GM23338 (cell line): ENCODE measurements at regions not wholly inside any gene's neighbourhood (a gene's known extent, or its start where the extent isn't known, plus 50 kb on each side); places are given as distances from the start of the nearest gene placed in this dataset.
A peak's percentile ranks its signal among the peaks of the same experiment; 100 is the strongest.

ENCODE experiments used
- ATAC-seq: fragments of 200-7000 bp; cut with Tn5 transposase; 3 replicates; pipeline ENCODE4 v1.9.1; 2020
- DNase-seq: peaks from one replicate; pipeline ENCODE4 v3.0.0-alpha.2; 2015; ENCODE audit warnings: low spot score
- H2AFZ ChIP-seq: fragments of 200-600 bp; sonication (generic); 2 replicates; pipeline ENCODE4 v1.8.0; 2016; ENCODE audit warnings: antibody characterized with exemption, mild to moderate bottlenecking, moderate library complexity
- H3F3A ChIP-seq: fragments of 200-600 bp; sonication (generic); replicated peaks from 2 replicates; pipeline ENCODE4 v1.8.0; 2017; ENCODE audit warnings: antibody characterized with exemption, mixed run types, low read depth
- H3K27ac ChIP-seq: fragments of 200-600 bp; sonication (generic); 2 replicates; pipeline ENCODE4 v1.6.1; 2016; ENCODE audit warnings: low read depth
- H3K27me3 ChIP-seq: fragments of 200-600 bp; sonication (generic); 2 replicates; pipeline ENCODE4 v1.8.0; 2016; ENCODE audit warnings: mild to moderate bottlenecking, mixed run types, moderate library complexity; ENCODE audit not compliant: insufficient read depth
- H3K36me3 ChIP-seq: fragments of 200-600 bp; sonication (generic); 2 replicates; pipeline ENCODE4 v1.8.0; 2016; ENCODE audit warnings: mild to moderate bottlenecking; ENCODE audit not compliant: insufficient read depth
- H3K4me1 ChIP-seq: fragments of 200-600 bp; sonication (generic); 2 replicates; pipeline ENCODE4 v1.8.0; 2016; ENCODE audit warnings: mild to moderate bottlenecking, moderate library complexity; ENCODE audit not compliant: insufficient read depth
- H3K4me2 ChIP-seq: fragments of 200-600 bp; sonication (generic); 2 replicates; pipeline ENCODE4 v1.7.1; 2017; ENCODE audit warnings: mixed run types
- H3K4me3 ChIP-seq: fragments of 200-600 bp; sonication (generic); 2 replicates; pipeline ENCODE4 v1.6.1; 2016; ENCODE audit warnings: mixed run types
- H3K79me2 ChIP-seq: fragments of 200-600 bp; sonication (generic); replicated peaks from 2 replicates; pipeline ENCODE4 v1.8.0; 2017; ENCODE audit warnings: mild to moderate bottlenecking; ENCODE audit not compliant: insufficient read depth
- H3K9me2 ChIP-seq: fragments of 200-600 bp; sonication (generic); 2 replicates; pipeline ENCODE4 v1.8.0; 2017; ENCODE audit not compliant: insufficient read depth
- H4K20me1 ChIP-seq: fragments of 200-600 bp; sonication (generic); replicated peaks from 2 replicates; pipeline ENCODE4 v1.8.0; 2017; ENCODE audit warnings: mild to moderate bottlenecking; ENCODE audit not compliant: insufficient read depth
- H3K27ac Mint-ChIP-seq: 2 replicates; pipeline ENCODE4 v1.8.0; 2020; ENCODE audit warnings: inconsistent platforms, mild to moderate bottlenecking, moderate library complexity, mixed read lengths
- H3K27me3 Mint-ChIP-seq: 3 replicates; pipeline ENCODE4 v1.8.0; 2022; ENCODE audit warnings: low read depth, mild to moderate bottlenecking, moderate library complexity, mixed read lengths, inconsistent platforms; ENCODE audit not compliant: insufficient read depth, poor library complexity
- H3K36me3 Mint-ChIP-seq: 3 replicates; pipeline ENCODE4 v1.8.0; 2021; ENCODE audit warnings: low read depth, mild to moderate bottlenecking, inconsistent platforms, moderate library complexity, mixed read lengths
- H3K4me1 Mint-ChIP-seq: 3 replicates; pipeline ENCODE4 v1.8.0; 2020; ENCODE audit warnings: mild to moderate bottlenecking, inconsistent platforms, mixed read lengths
- H3K4me3 Mint-ChIP-seq: 3 replicates; pipeline ENCODE4 v1.8.0; 2021; ENCODE audit warnings: moderate library complexity, mild to moderate bottlenecking, inconsistent platforms, mixed read lengths
- H3K9me3 Mint-ChIP-seq: 3 replicates; pipeline ENCODE4 v1.8.0; 2020; ENCODE audit warnings: moderate library complexity, mild to moderate bottlenecking, inconsistent platforms, mixed read lengths
- CTCF ChIP-seq, 2 experiments: fragments of 200-600 bp in 1 of 2; sonication (generic) in 1 of 2; conservative IDR thresholded peaks; 2 replicates each; pipeline versions ENCODE4 v1.5.1 to v1.6.1; 2016 to 2017; ENCODE audit warnings: antibody characterized with exemption in 2 of 2, low read depth in 2 of 2, mild to moderate bottlenecking in 2 of 2, moderate library complexity in 1 of 2
- REST ChIP-seq: IDR thresholded peaks from one replicate; pipeline ENCODE4 v1.6.1; 2018; ENCODE audit warnings: antibody characterized with exemption; ENCODE audit not compliant: unreplicated experiment
- STAT1 ChIP-seq: IDR thresholded peaks from one replicate; pipeline ENCODE4 v1.6.1; 2016; ENCODE audit warnings: antibody characterized with exemption; ENCODE audit not compliant: unreplicated experiment

- TF ChIP-seq REST (no peak), CTCF (conservative IDR thresholded peaks at IDR 0.05; ENCODE audit: low read depth in 2 of 2) (no peak), STAT1 (no peak)
These were observed 138.1 kb downstream of the TWIST2 start (continued) for GRCh38 chr2:238985931-238986446.

GRCh38 chr2:238986491-238987351 lies 138.8 kb downstream of the TWIST2 start:
- no peak overlapping the region for H3K4me3 ChIP-seq
- no peaks in the 10 kb centered on the region for H3K9me2 ChIP-seq
- H4K20me1 ChIP-seq: no peaks in the 10 kb centered on the region
- Mint-ChIP-seq H3K27ac (no peak overlapping the region), H3K4me3 (no peak overlapping the region), H3K27me3 (peaks cover 14% of the 10 kb centered on the region), H3K36me3 (no peaks in the 10 kb centered on the region; the same call in 2 of the 3 replicates), H3K4me1 (peaks cover 7% of the 10 kb centered on the region; the same call in 2 of the 3 replicates), H3K9me3 (peaks cover 8% of the 10 kb centered on the region)
- H3K4me1 ChIP-seq: no peaks in the 10 kb centered on the region
- TF ChIP-seq CTCF (conservative IDR thresholded peaks at IDR 0.05; ENCODE audit: low read depth in 2 of 2): no peak
- no peaks in the 10 kb centered on the region for H3F3A ChIP-seq
- ATAC-seq: peak; percentile 37
- no peaks in the 10 kb centered on the region for H3K79me2 ChIP-seq
- no peaks in the 10 kb centered on the region for H3K36me3 ChIP-seq
- H3K27ac ChIP-seq: no peak overlapping the region
- H3K27me3 ChIP-seq: no peaks in the 10 kb centered on the region
- peak overlapping the region; percentile 76 for H2AFZ ChIP-seq
- no peak overlapping the region for H3K4me2 ChIP-seq
- DNase-seq: no peak
